Ascending aorta (tissue), 2 donors: ENCODE measurements at regions not wholly inside any gene's neighbourhood (a gene's known extent, or its start where the extent isn't known, plus 50 kb on each side); places are given as distances from the start of the nearest gene placed in this dataset.

Experiments used
- DNase-seq, 2 donors: peaks; one replicate each; pipeline ENCODE4 v3.0.0-alpha.2; 2019; ENCODE audit warnings: low spot score in 2 of 2
- H3K27ac ChIP-seq, 2 donors: fragments of 200-600 bp; sonication (generic); one replicate each; pipeline ENCODE4 v1.5.1; 2016 to 2017; ENCODE audit warnings: mild to moderate bottlenecking in 1 of 2
- H3K27me3 ChIP-seq: fragments of 200-600 bp; sonication (generic); one replicate; pipeline ENCODE4 v1.5.1; 2017
- H3K36me3 ChIP-seq, 2 donors: fragments of 200-600 bp; sonication (generic); one replicate each; pipeline ENCODE4 v1.5.1; 2016
- H3K4me1 ChIP-seq, 2 donors: fragments of 200-600 bp; sonication (generic); one replicate each; pipeline ENCODE4 v1.5.1; 2016 to 2017; ENCODE audit warnings: mild to moderate bottlenecking in 1 of 2
- H3K4me3 ChIP-seq, 2 donors: fragments of 200-600 bp; sonication (generic); one replicate each; pipeline ENCODE4 v1.5.1; 2016 to 2017; ENCODE audit warnings: mild to moderate bottlenecking in 1 of 2
- H3K9me3 ChIP-seq, 2 donors: fragments of 200-600 bp; sonication (generic); one replicate each; pipeline ENCODE4 v1.5.1; 2016
- intact Hi-C: fragments of 100-400 bp; cut with DNase I; formaldehyde crosslinking; loops from one replicate; pipeline ENCODE4 v1.15.1; 2023
- TF ChIP-seq, protein P1 (sequence below), 3 experiments: fragments of 200-600 bp in 2 of 3; fragments of 450-650 bp in 1 of 3; sonication (generic) in 2 of 3; IDR thresholded peaks; one replicate each; pipeline ENCODE4 v1.5.1; 2016 to 2019; ENCODE audit warnings: antibody characterized with exemption in 3 of 3, mild to moderate bottlenecking in 1 of 3, moderate library complexity in 1 of 3

DNA sequence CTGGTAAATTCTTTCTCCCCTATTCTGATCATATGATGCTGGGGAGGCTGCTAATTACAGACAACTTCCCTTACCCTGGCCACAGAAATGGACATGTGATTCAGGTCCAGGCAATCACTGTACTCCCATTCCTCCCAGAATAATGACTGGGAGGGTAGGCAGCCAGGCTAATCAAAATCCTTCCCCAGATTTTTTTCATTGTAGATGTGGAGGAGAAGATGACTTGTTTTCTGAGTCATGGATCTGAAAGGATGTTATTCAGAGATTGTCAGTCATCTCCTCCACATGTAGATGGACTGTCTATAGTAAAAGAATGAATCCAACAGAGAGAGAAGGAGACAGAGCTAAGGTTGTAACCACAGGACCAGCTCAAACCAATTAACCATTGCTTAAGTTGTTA is 123.9 kb upstream of the PUM3 start:
- Histone ChIP-seq H3K4me3 (no peak overlapping the region), H3K36me3 (no peaks in the 10 kb centered on the region), H3K4me1 (no peaks in the 10 kb centered on the region), H3K27me3 (no peaks in the 10 kb centered on the region), H3K9me3 (no peaks in the 10 kb centered on the region), H3K27ac (no peak overlapping the region)
- DNase-seq: no peak
- intact Hi-C loops: no loop called here
- TF ChIP-seq, protein P1, sequence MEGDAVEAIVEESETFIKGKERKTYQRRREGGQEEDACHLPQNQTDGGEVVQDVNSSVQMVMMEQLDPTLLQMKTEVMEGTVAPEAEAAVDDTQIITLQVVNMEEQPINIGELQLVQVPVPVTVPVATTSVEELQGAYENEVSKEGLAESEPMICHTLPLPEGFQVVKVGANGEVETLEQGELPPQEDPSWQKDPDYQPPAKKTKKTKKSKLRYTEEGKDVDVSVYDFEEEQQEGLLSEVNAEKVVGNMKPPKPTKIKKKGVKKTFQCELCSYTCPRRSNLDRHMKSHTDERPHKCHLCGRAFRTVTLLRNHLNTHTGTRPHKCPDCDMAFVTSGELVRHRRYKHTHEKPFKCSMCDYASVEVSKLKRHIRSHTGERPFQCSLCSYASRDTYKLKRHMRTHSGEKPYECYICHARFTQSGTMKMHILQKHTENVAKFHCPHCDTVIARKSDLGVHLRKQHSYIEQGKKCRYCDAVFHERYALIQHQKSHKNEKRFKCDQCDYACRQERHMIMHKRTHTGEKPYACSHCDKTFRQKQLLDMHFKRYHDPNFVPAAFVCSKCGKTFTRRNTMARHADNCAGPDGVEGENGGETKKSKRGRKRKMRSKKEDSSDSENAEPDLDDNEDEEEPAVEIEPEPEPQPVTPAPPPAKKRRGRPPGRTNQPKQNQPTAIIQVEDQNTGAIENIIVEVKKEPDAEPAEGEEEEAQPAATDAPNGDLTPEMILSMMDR (IDR thresholded peaks at IDR 0.05): no peak

DNA sequence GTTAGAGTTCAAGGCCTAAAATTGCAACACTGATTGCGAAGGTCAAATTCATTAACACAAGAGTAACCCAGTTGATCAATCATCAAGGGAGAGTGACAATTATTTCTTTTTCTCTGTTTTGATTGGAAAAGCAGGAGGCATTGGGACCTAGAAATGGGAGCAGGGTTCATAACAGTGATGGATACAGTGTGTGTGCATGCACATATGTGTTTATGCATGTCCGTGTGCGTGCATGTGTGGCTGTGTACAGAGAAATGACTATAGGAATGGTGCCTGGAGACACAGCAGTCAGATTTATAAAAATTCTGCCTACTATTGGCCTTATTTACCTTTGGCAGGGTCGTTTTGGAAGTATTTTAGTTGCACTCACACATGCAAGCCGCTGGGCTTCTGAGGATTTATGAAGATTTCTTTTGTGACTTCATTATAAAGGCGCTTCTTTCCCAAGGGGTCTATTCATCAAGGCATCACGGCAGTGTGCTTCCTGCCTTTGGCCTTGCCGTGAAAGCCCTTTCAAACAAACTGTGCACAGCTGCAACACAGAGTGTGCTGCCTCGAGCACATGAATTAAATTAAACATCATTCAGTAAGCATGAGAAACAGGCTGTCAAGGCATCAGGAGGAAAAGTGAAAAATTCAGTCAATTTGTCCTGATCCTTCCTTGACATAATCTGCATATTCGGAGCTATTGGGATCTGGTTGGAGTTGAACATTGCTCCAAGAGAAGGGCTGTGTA is 122.8 kb upstream of the PUM3 start:
- Histone ChIP-seq H3K4me1 (no peaks in the 10 kb centered on the region), H3K4me3 (no peak overlapping the region), H3K27me3 (no peaks in the 10 kb centered on the region), H3K36me3 (no peaks in the 10 kb centered on the region), H3K9me3 (no peaks in the 10 kb centered on the region), H3K27ac (no peak overlapping the region)
- intact Hi-C loops: no loop called here
- TF ChIP-seq, protein P1 (IDR thresholded peaks at IDR 0.05): no peak
- no peak for DNase-seq

DNA sequence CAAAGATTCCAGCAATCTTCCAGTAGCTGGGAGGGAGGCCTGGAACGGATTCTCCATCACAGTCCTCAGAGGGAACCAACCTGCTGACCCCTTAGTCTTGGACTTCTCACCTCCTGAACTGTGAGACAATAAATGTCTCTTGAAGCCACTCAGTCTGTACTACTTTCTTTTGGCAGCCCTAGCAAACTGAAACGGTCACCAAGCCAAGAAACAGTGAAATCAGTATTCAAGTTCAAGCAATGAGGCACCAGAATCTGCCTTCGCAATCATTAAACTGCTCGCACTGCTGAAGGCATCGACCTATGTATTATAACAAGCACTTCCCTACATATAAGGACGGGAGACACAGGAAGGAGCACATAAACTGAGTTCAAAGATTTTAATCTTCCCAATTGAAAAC is 120.6 kb upstream of the PUM3 start:
- no peak overlapping the region for H3K4me3 ChIP-seq

DNA sequence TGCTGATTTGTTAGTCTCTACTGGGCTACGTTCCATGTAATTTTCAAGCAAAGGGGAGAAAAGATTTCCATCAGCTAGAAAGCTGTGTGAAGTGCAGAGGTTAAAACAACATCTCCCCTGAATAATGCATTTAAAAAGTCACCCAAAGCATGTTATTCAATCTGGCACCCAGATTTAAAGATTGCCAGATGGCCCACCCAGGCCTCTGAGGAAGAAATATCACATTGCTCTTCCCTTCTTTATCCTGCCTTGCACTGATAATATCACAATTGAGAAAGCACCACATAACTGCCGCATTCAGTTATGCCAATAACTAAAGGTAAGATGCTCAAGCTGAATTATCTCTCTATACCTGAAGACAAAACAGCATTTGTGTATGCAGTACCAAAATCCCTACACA is 119.4 kb upstream of the PUM3 start:
- Histone ChIP-seq H3K9me3 (no peaks in the 10 kb centered on the region), H3K27me3 (no peaks in the 10 kb centered on the region), H3K36me3 (no peaks in the 10 kb centered on the region), H3K4me3 (no peak overlapping the region), H3K27ac (no peak overlapping the region), H3K4me1 (no peaks in the 10 kb centered on the region)
- intact Hi-C loops: no loop called here
- TF ChIP-seq, protein P1 (IDR thresholded peaks at IDR 0.05): no peak
- no peak for DNase-seq

More for the DNA sequence above, 120.6 kb upstream of the PUM3 start:
- no peak for DNase-seq
- H3K4me1 ChIP-seq: no peaks in the 10 kb centered on the region
- H3K27me3 ChIP-seq: no peaks in the 10 kb centered on the region
- no peaks in the 10 kb centered on the region for H3K36me3 ChIP-seq
- no peaks in the 10 kb centered on the region for H3K9me3 ChIP-seq
- H3K27ac ChIP-seq: no peak overlapping the region
- intact Hi-C loops: no loop called here
- TF ChIP-seq, protein P1 (IDR thresholded peaks at IDR 0.05): no peak

DNA sequence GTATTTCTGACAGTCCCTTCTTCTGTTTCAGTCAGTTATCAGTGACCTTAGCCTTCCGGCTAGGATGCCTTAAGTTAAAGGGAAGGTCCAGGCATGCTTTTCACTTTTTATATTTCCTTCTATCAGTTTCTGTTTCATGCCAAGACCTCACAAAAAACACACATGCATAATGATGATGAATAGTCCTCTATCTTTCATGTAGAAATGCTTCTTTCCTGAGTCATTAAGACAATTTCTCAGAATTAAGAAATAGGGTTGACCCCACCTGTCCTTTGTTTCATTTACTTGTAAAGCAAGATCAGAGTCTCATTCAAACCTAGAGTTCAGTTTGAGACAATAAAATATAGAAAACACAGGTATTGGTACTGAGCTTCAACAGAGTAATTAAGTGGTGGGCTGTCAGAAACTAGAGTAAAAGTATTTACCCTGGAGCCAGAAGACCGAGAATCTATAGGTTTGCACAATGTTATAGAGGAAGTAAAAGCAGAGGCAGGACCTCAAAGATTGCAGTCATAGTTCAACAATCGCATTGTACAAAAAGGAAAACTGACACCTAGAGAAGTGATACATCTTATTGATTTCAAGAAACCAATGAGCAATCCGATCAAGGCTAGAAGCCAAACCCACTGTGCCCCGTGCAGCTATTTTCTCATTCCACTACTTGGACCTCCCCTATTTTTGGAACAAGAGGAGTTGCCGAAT is 118.7 kb upstream of the PUM3 start:
- Histone ChIP-seq H3K36me3 (no peaks in the 10 kb centered on the region), H3K27ac (no peak overlapping the region), H3K4me3 (no peak overlapping the region), H3K4me1 (no peaks in the 10 kb centered on the region), H3K27me3 (no peaks in the 10 kb centered on the region), H3K9me3 (no peaks in the 10 kb centered on the region)
- DNase-seq: no peak
- intact Hi-C loops: no loop called here
- TF ChIP-seq, protein P1 (IDR thresholded peaks at IDR 0.05): no peak
